WERI-Rb-1 (cell line): ENCODE measurements at regions not wholly inside any gene's neighbourhood (a gene's known extent, or its start where the extent isn't known, plus 50 kb on each side); places are given as distances from the start of the nearest gene placed in this dataset.

Experiments used
- DNase-seq: peaks from one replicate; pipeline ENCODE4 v3.0.0-alpha.2; 2020
- H3K27ac ChIP-seq: fragments of 250-450 bp; sonication (Bioruptor Pico); 2 replicates; pipeline ENCODE4 v1.5.1; 2020; ENCODE audit warnings: mild to moderate bottlenecking, moderate library complexity
- H3K27me3 ChIP-seq: fragments of 250-450 bp; sonication (Bioruptor Pico); 2 replicates; pipeline ENCODE4 v1.5.1; 2021; ENCODE audit warnings: mild to moderate bottlenecking, low read depth, moderate library complexity; ENCODE audit not compliant: insufficient read depth, severe bottlenecking
- H3K36me3 ChIP-seq: fragments of 250-450 bp; sonication (Bioruptor Pico); 2 replicates; pipeline ENCODE4 v1.5.1; 2020; ENCODE audit warnings: mild to moderate bottlenecking, moderate library complexity
- H3K4me3 ChIP-seq: 2 replicates; pipeline ENCODE4 v1.5.1; 2011; ENCODE audit warnings: low read depth, mild to moderate bottlenecking, control low read depth, low read length
- H3K9me3 ChIP-seq: fragments of 250-450 bp; sonication (Bioruptor Pico); 2 replicates; pipeline ENCODE4 v1.5.1; 2021; ENCODE audit warnings: mild to moderate bottlenecking, moderate library complexity; ENCODE audit not compliant: severe bottlenecking
- CTCF ChIP-seq: IDR thresholded peaks from 2 replicates; pipeline ENCODE4 v1.5.1; 2011; ENCODE audit warnings: low read depth, mild to moderate bottlenecking, control low read depth, inconsistent platforms, low read length

GRCh38 chr13:111511805-111512504 lies 191.5 kb downstream of the TEX29 start:
- peaks cover 55% of the 10 kb centered on the region for H3K9me3 ChIP-seq
- H3K27me3 ChIP-seq: peaks cover 97% of the 10 kb centered on the region
- DNase-seq: no peak
- H3K36me3 ChIP-seq: no peaks in the 10 kb centered on the region
- no peak overlapping the region for H3K27ac ChIP-seq
- TF ChIP-seq CTCF: no peak
- H3K4me3 ChIP-seq: no peak overlapping the region

DNA sequence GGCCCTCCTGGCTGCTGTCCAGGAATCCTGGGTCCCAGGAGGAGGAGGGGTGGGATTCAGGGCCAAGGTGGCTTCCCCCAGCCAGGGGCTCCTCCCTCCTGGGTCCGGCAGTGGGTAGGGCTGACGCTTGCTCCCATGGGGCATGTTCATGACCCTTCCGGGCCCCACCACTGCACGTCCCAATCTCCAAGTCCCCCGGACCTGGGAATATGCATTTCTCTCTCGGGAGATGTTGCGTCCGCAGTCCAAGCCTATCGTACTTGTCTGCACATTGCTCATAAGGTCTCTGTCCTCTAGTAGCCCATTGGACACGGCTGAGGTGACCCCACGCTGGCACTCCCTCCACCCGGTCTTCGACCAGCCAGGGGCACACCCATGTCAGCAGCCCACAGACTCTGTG lies 192.3 kb downstream of the TEX29 start:
- Histone ChIP-seq H3K4me3 (no peak overlapping the region), H3K27ac (no peak overlapping the region), H3K36me3 (no peaks in the 10 kb centered on the region), H3K27me3 (peaks cover 99% of the 10 kb centered on the region), H3K9me3 (peaks cover 55% of the 10 kb centered on the region)
- TF ChIP-seq CTCF: no peak
- no peak for DNase-seq

DNA sequence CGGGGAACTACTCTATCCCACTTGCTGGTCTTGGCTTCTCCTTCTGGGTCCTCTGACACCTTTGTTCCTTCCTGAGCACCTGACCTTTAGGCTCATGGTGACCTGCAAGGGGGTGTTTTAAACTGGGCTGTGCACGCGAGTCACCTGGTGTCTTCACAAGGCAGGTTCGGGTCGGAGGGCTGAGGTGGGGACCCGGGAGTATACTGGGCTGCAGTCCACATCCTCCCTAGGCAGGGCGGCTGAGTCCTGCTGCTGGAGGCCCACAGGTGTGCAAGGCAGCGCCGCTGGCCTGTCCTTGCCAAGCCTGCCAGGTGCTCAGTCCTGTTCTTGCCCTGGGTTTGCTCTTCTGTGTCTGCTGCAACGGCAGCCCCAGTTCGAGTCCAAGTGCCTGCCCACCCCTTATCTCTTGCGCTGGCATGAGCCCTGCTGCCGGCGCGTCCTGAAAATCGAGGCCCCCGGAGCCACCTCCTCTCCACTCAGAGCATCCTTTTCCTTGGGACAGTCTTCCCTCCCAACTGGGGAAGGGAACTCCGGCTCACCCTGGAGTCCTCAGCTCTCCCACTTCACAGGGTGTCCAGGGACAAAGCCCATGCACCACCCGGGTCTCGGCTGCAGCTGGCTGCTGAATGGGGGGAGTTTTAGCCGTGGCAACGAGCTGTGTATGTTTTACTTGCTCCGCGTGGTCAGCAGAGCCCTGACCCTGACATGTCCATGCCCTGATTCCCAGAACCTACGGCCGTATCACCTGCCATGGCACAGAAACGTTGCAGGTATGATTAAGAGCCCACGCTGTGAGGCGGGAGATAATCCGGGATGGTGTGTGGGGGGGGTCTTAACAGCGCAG lies 193.5 kb downstream of the TEX29 start:
- no peaks in the 10 kb centered on the region for H3K36me3 ChIP-seq
- peaks cover 42% of the 10 kb centered on the region for H3K9me3 ChIP-seq
- no peak overlapping the region for H3K4me3 ChIP-seq
- H3K27ac ChIP-seq: no peak overlapping the region
- H3K27me3 ChIP-seq: peaks cover 94% of the 10 kb centered on the region
- no peak for TF ChIP-seq CTCF
- peak; percentile 2 for DNase-seq

DNA sequence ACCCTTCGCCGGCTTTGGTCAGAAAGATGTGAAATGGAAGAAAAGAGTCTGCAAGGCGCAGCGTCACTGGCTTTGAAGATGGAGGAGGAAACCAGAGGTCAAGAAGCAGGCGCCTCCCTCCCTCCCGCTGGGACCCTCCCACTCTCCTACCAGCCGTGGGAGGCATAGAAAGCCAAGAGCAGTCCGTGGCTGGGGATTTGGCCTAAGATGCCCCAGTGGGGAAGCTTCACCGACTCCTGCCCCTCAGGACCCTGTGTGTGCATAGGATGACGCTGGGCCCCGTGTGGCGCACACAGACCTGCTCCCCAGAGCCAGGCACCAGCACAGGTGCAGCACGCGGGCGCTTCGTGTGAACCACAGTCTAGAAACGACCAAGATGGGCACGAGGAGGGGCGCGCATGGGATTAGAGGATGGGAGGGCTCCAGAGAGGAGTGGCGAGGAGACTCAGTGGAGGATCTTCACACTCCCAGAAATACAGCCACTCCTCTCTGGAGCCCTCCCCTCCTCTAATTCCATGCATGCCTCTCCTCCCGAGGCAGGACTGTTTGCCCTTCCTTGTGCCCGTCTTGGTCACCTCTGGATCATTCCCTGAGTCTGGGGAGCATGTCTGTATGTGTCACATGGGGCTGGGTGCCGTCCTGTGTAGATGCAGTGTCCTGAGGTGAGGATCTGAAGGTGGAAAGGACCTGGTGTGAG lies 194.3 kb downstream of the TEX29 start:
- Histone ChIP-seq H3K9me3 (peaks cover 34% of the 10 kb centered on the region), H3K4me3 (no peak overlapping the region)

DNA sequence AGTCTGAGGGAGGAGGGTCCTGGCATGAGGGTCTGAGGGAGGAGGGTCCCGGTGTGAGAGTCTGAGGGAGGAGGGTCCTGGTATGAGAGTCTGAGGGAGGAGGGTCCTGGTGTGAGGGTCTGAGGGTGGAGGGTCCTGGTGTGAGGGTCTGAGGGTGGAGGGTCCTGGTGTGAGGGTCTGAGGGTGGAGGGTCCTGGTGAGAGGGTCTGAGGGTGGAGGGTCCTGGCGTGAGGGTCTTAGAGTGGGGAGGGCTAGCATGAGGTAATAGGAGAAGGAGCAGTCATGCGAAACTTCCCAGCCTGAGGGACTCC lies 194.8 kb downstream of the TEX29 start:
- DNase-seq: no peak
- no peak for TF ChIP-seq CTCF
- Histone ChIP-seq H3K27me3 (peaks cover 94% of the 10 kb centered on the region), H3K9me3 (peaks cover 29% of the 10 kb centered on the region), H3K36me3 (no peaks in the 10 kb centered on the region), H3K4me3 (no peak overlapping the region), H3K27ac (no peak overlapping the region)

More for the DNA sequence above, 194.3 kb downstream of the TEX29 start:
- no peaks in the 10 kb centered on the region for H3K36me3 ChIP-seq
- no peak for TF ChIP-seq CTCF
- peaks cover 94% of the 10 kb centered on the region for H3K27me3 ChIP-seq
- H3K27ac ChIP-seq: no peak overlapping the region
- no peak for DNase-seq
